COLO668 (cell line): ENCODE measurements at regions not wholly inside any gene's neighbourhood (a gene's known extent, or its start where the extent isn't known, plus 50 kb on each side); places are given as distances from the start of the nearest gene placed in this dataset.
"Not testable (repeated sequence)": the region's sequence is repeated elsewhere in the genome, so short reads cannot be mapped to it uniquely, and the experiment has no call there.

Experiments used
- DNase-seq: peaks from one replicate; lab custom pipeline; 2025; ENCODE audit not compliant: unreplicated experiment; lab: John Stamatoyannopoulos, UW

- DNase-seq: no peak
Measured at GRCh38 chr2:228956701-228957474, 314.2 kb downstream of the PID1 start.

GRCh38 chr2:228949831-228950230 lies 321.3 kb downstream of the PID1 start:
- no peak for DNase-seq

- DNase-seq: no peak
Measured at GRCh38 chr2:228945710-228946109, 325.4 kb downstream of the PID1 start.

- no peak for DNase-seq
Measured at GRCh38 chr2:228942856-228943255, 328.2 kb downstream of the PID1 start.

- no peak for DNase-seq
Measured at GRCh38 chr2:228938629-228939028, 332.5 kb downstream of the PID1 start.

- DNase-seq: no peak
Measured at GRCh38 chr2:228927028-228928010, 343.8 kb downstream of the PID1 start.

GRCh38 chr2:228919808-228920207 lies 351.3 kb downstream of the PID1 start:
- no peak for DNase-seq

GRCh38 chr2:228917220-228917619 lies 353.9 kb downstream of the PID1 start:
- no peak for DNase-seq

GRCh38 chr2:228916416-228917090 lies 354.5 kb downstream of the PID1 start:
- DNase-seq: no peak

GRCh38 chr2:228913176-228913575 lies 357.9 kb downstream of the PID1 start:
- DNase-seq: no peak

- not testable (repeated sequence) for DNase-seq
Measured at GRCh38 chr2:228910872-228911271, 360.2 kb downstream of the PID1 start.

GRCh38 chr2:228902176-228902575 lies 368.9 kb downstream of the PID1 start:
- no peak for DNase-seq

- no peak for DNase-seq
Measured at GRCh38 chr2:228901531-228901930, 369.6 kb downstream of the PID1 start.

GRCh38 chr2:228878138-228878537 lies 392.9 kb downstream of the PID1 start:
- no peak for DNase-seq

- no peak for DNase-seq
Measured at GRCh38 chr2:228876276-228876675, 394.8 kb downstream of the PID1 start.

- no peak for DNase-seq
Measured at GRCh38 chr2:228875152-228875900, 395.8 kb downstream of the PID1 start.

- no peak for DNase-seq
Measured at GRCh38 chr2:228871012-228871411, 400.1 kb downstream of the PID1 start.

GRCh38 chr2:228869636-228870264 lies 401.3 kb downstream of the PID1 start:
- DNase-seq: no peak

- DNase-seq: no peak
Measured at GRCh38 chr2:228867406-228867805, 403.7 kb downstream of the PID1 start.

GRCh38 chr2:228866781-228867180 lies 404.3 kb downstream of the PID1 start:
- no peak for DNase-seq
